Muscle of leg (tissue), 3 donors: ENCODE measurements at regions not wholly inside any gene's neighbourhood (a gene's known extent, or its start where the extent isn't known, plus 50 kb on each side); places are given as distances from the start of the nearest gene placed in this dataset.

Experiments
- DNase-seq: peaks from one replicate; pipeline ENCODE4 v3.0.0; 2013
- H3K27ac ChIP-seq: one replicate; pipeline ENCODE4 v1.5.1; 2013; ENCODE audit warnings: mild to moderate bottlenecking, low read length, control low read depth
- H3K27me3 ChIP-seq: one replicate; pipeline ENCODE4 v1.6.1; 2013; ENCODE audit warnings: low read length; ENCODE audit not compliant: control insufficient read depth, insufficient read depth
- H3K36me3 ChIP-seq: one replicate; pipeline ENCODE4 v1.6.1; 2013; ENCODE audit warnings: low read length; ENCODE audit not compliant: control insufficient read depth, insufficient read depth
- H3K4me1 ChIP-seq: one replicate; pipeline ENCODE4 v1.6.1; 2013; ENCODE audit warnings: low read length; ENCODE audit not compliant: control insufficient read depth, insufficient read depth
- H3K4me3 ChIP-seq: one replicate; pipeline ENCODE4 v1.5.1; 2013; ENCODE audit warnings: low read length, control low read depth
- H3K9me3 ChIP-seq: replicated peaks from 2 replicates; pipeline ENCODE4 v1.6.1; 2013; ENCODE audit warnings: low read depth, low read length; ENCODE audit not compliant: control insufficient read depth
- WGBS: methylation state at CpG from one replicate; pipeline ENCODE4 v1.1.5; 2013; ENCODE audit warnings: missing lambda C conversion rate; ENCODE audit not compliant: insufficient coverage; 5-methylcytosine and 5-hydroxymethylcytosine counted together

GRCh38 chr2:236397681-236398080 lies 133.5 kb upstream of the ASB18 start:
- DNase-seq = no peak
- peaks cover 2% of the 10 kb centered on the region for H3K27me3 ChIP-seq
- H3K36me3 ChIP-seq = no peaks in the 10 kb centered on the region
- no peaks in the 10 kb centered on the region for H3K4me1 ChIP-seq
- WGBS = 69% methylated on average over 2 of the region's 4 CpGs
- H3K4me3 ChIP-seq = no peak overlapping the region
- H3K27ac ChIP-seq = no peak overlapping the region
- H3K9me3 ChIP-seq = no peaks in the 10 kb centered on the region

DNA sequence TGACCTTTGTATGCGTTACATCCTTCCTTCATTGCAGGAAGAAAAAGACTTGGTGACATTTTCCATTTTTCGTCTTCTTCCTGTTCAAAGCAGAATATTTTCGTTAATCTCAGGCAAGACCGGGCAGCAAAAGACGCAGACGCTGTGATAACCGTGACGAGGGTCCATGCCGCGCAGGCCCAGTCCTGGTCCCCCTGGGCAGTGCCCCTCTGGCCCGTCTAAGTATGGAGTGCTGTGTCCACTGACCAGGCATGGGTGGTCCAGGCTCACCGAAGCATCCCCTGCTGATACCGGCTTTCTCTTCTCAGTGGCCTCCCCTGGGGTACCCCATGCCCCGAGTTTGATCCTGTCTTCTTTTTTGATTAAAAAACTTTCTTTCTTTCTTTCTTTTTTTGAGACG lies 135.2 kb upstream of the ASB18 start:
- 94% methylated on average over 14 of the region's 15 CpGs for WGBS
- Histone ChIP-seq H3K4me3 (no peak overlapping the region), H3K27ac (no peak overlapping the region), H3K4me1 (no peaks in the 10 kb centered on the region), H3K27me3 (peaks cover 2% of the 10 kb centered on the region), H3K36me3 (no peaks in the 10 kb centered on the region), H3K9me3 (no peaks in the 10 kb centered on the region)
- no peak for DNase-seq

- WGBS = 89% methylated on average over 10 of the region's 10 CpGs
- H3K4me3 ChIP-seq = no peak overlapping the region
- H3K36me3 ChIP-seq = no peaks in the 10 kb centered on the region
Observed at GRCh38 chr2:236400046-236400574, 135.9 kb upstream of the ASB18 start.

GRCh38 chr2:236400594-236401360 lies 136.6 kb upstream of the ASB18 start:
- Histone ChIP-seq H3K27ac (no peak overlapping the region), H3K27me3 (peaks cover 2% of the 10 kb centered on the region), H3K4me1 (no peaks in the 10 kb centered on the region), H3K4me3 (no peak overlapping the region), H3K9me3 (no peaks in the 10 kb centered on the region), H3K36me3 (no peaks in the 10 kb centered on the region)
- DNase-seq = no peak
- 88% methylated on average over 20 of the region's 20 CpGs for WGBS

More at GRCh38 chr2:236400046-236400574, 135.9 kb upstream of the ASB18 start:
- peaks cover 2% of the 10 kb centered on the region for H3K27me3 ChIP-seq
- H3K4me1 ChIP-seq = no peaks in the 10 kb centered on the region
- DNase-seq = no peak
- no peak overlapping the region for H3K27ac ChIP-seq
- H3K9me3 ChIP-seq = no peaks in the 10 kb centered on the region

DNA sequence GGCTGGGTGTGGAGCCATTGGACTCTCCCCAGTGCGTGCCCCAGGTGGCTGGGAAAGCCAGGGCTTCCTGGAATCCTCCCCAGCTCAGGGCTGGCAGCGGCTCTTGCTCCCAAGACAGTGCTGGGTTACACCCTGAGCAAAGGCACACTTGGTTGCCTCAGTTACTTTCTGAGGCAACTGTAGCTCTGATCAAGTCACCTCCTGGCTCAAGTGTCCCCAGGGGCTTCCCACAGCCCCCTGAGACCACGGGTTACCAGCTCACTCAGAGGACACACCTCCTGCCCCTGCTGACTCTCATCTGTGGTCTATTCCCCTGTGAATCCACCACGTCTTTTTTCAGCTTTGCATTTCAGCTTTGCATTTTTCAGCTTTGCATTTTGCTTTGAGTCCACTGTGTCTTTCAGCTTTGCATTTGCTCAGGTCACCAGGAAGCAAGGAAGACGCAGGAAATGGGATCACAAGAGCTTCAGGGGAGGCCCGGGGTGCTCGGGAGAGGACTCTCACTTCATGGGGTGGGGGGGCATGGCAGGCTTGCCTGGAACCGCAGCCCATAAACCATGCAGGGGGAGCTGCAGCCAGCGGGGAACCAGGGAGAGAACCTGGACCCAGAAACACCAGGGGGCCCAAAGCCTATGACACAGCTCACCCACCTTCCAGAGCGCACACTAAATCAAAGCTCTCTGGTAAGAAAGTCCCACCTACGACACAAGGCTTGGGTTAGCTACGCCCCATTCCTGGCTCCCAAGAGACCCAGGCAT lies 138.0 kb upstream of the ASB18 start:
- Histone ChIP-seq H3K9me3 (no peaks in the 10 kb centered on the region), H3K36me3 (no peaks in the 10 kb centered on the region)
- 47% methylated on average over 8 of the region's 12 CpGs for WGBS

GRCh38 chr2:236403125-236403524 lies 138.9 kb upstream of the ASB18 start:
- Histone ChIP-seq H3K27me3 (peaks cover 2% of the 10 kb centered on the region), H3K27ac (no peak overlapping the region), H3K4me3 (no peak overlapping the region), H3K9me3 (no peaks in the 10 kb centered on the region), H3K36me3 (no peaks in the 10 kb centered on the region), H3K4me1 (no peaks in the 10 kb centered on the region)
- DNase-seq = no peak
- WGBS = 64% methylated on average over 4 of the region's 4 CpGs

More for the DNA sequence above, 138.0 kb upstream of the ASB18 start:
- peaks cover 2% of the 10 kb centered on the region for H3K27me3 ChIP-seq
- no peak overlapping the region for H3K4me3 ChIP-seq
- DNase-seq = no peak
- H3K4me1 ChIP-seq = no peaks in the 10 kb centered on the region
- H3K27ac ChIP-seq = no peak overlapping the region

DNA sequence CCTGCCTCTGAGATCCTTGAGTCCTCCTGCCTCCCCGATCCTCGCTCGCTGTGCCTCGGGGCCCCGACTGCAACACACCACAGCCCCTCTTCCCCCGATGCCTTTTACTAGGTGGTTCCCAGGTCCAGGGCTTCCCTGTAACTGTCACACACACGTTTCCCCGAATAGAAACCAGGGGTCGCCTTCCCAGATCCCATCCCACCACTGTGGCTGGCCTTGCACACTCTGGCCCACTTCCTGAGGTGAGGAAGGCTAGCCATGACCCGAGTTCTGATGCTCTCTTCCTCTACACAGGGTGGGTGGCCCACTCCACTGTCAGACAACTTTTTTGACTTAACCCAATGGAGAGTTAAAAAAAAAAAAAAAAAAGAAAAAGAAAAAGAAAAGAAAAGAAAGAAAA lies 139.6 kb upstream of the ASB18 start:
- H3K9me3 ChIP-seq = peaks cover 3% of the 10 kb centered on the region
- H3K4me1 ChIP-seq = no peaks in the 10 kb centered on the region
- no peak overlapping the region for H3K27ac ChIP-seq
- no peak for DNase-seq
- no peaks in the 10 kb centered on the region for H3K36me3 ChIP-seq
- 91% methylated on average over 8 of the region's 10 CpGs for WGBS
- peaks cover 2% of the 10 kb centered on the region for H3K27me3 ChIP-seq
- no peak overlapping the region for H3K4me3 ChIP-seq

DNA sequence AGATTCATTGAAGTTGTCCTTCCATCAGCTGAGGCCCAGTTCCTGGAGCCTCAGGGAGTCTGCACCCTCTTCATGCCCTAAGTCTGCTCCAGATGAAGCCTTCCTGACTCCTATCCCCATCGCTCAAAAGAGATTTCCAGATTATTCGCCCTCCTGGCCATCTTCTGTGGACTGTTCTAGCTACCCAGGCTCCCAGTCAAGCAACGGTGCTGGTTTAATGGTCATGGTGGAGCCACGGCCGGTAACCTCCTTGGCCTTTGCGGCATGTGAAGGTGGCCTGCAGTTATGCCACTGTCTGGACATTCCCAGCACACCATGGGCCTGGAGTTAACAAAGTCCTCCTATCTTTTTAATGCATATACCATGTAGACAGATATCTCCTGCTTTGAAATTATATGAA lies 140.1 kb upstream of the ASB18 start:
- H3K4me3 ChIP-seq = no peak overlapping the region
- WGBS = 92% methylated on average over 5 of the region's 6 CpGs
- no peak overlapping the region for H3K27ac ChIP-seq
- H3K27me3 ChIP-seq = peaks cover 2% of the 10 kb centered on the region
- H3K9me3 ChIP-seq = peaks cover 5% of the 10 kb centered on the region
- no peak for DNase-seq
- H3K36me3 ChIP-seq = no peaks in the 10 kb centered on the region
- no peaks in the 10 kb centered on the region for H3K4me1 ChIP-seq

- Histone ChIP-seq H3K4me3 (no peak overlapping the region), H3K27ac (no peak overlapping the region), H3K4me1 (no peaks in the 10 kb centered on the region), H3K9me3 (peaks cover 5% of the 10 kb centered on the region), H3K27me3 (peaks cover 2% of the 10 kb centered on the region), H3K36me3 (no peaks in the 10 kb centered on the region)
- 63% methylated on average over 1 of the region's 8 CpGs for WGBS
- DNase-seq = no peak
Observed at GRCh38 chr2:236405357-236405756, 141.2 kb upstream of the ASB18 start.

GRCh38 chr2:236408090-236408489 lies 143.9 kb upstream of the ASB18 start:
- Histone ChIP-seq H3K27ac (no peak overlapping the region), H3K4me1 (no peaks in the 10 kb centered on the region), H3K9me3 (peaks cover 5% of the 10 kb centered on the region), H3K36me3 (no peaks in the 10 kb centered on the region), H3K27me3 (no peaks in the 10 kb centered on the region), H3K4me3 (no peak overlapping the region)
- DNase-seq = no peak
- 99% methylated on average over 7 of the region's 7 CpGs for WGBS
